ENCODE measurements at regions not wholly inside any gene's neighbourhood (a gene's known extent, or its start where the extent isn't known, plus 50 kb on each side); places are given as distances from the start of the nearest gene placed in this dataset.

GRCh38 chr3:5741017-5741416, 553.5 kb downstream of the EDEM1 start:
- no peak for TF ChIP-seq CTCF (IDR thresholded peaks at IDR 0.05; ENCODE audit: borderline replicate concordance, insufficient read depth, low read depth, low read length)
- H3K4me3 ChIP-seq (ENCODE audit: low read depth, low read length): no peak overlapping the region

GRCh38 chr3:5750091-5750490, 562.6 kb downstream of the EDEM1 start:
- TF ChIP-seq CTCF (IDR thresholded peaks at IDR 0.05; ENCODE audit: borderline replicate concordance, insufficient read depth, low read depth, low read length): no peak
- no peak overlapping the region for H3K4me3 ChIP-seq (ENCODE audit: low read depth, low read length)

- no peak overlapping the region for H3K4me3 ChIP-seq (ENCODE audit: low read depth, low read length)
- no peak for TF ChIP-seq CTCF (IDR thresholded peaks at IDR 0.05; ENCODE audit: borderline replicate concordance, insufficient read depth, low read depth, low read length)
These were observed 563.5 kb downstream of the EDEM1 start for GRCh38 chr3:5750874-5751640.

- no peak for TF ChIP-seq CTCF (IDR thresholded peaks at IDR 0.05; ENCODE audit: borderline replicate concordance, insufficient read depth, low read depth, low read length)
- no peak overlapping the region for H3K4me3 ChIP-seq (ENCODE audit: low read depth, low read length)
These were observed 567.1 kb downstream of the EDEM1 start for GRCh38 chr3:5754602-5755001.

GRCh38 chr3:5756443-5756842, 568.9 kb downstream of the EDEM1 start:
- TF ChIP-seq CTCF (IDR thresholded peaks at IDR 0.05; ENCODE audit: borderline replicate concordance, insufficient read depth, low read depth, low read length): no peak
- no peak overlapping the region for H3K4me3 ChIP-seq (ENCODE audit: low read depth, low read length)

- TF ChIP-seq CTCF (IDR thresholded peaks at IDR 0.05; ENCODE audit: borderline replicate concordance, insufficient read depth, low read depth, low read length): no peak
- H3K4me3 ChIP-seq (ENCODE audit: low read depth, low read length): no peak overlapping the region
These were observed 569.8 kb downstream of the EDEM1 start for GRCh38 chr3:5757213-5757804.

- H3K4me3 ChIP-seq (ENCODE audit: low read depth, low read length): no peak overlapping the region
- no peak for TF ChIP-seq CTCF (IDR thresholded peaks at IDR 0.05; ENCODE audit: borderline replicate concordance, insufficient read depth, low read depth, low read length)
These were observed 571.2 kb downstream of the EDEM1 start for GRCh38 chr3:5758699-5759098.
